ENCODE measurements at regions not wholly inside any gene's neighbourhood (a gene's known extent, or its start where the extent isn't known, plus 50 kb on each side); places are given as distances from the start of the nearest gene placed in this dataset.
"Not testable (repeated sequence)": the region's sequence is repeated elsewhere in the genome, so short reads cannot be mapped to it uniquely, and the experiment has no call there.

DNA sequence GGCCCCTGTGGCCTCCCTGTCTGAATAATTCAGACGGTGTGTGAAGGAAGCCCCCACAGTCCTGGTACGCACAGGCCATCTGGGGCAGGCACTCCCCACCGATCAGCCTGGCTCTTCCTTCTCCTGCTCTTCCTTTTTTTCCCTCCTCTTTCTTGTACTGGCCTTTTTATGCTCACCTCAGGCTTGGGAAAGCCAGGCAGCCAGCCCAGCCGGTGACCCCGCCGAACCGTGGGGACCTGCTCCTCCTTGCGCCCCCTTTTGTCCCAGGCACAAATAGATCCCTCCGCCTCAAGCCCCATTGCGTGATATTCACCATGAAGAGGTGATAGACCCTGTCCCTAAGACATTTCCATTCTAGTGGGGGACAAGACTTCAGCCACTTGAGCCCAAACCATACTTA is 80.2 kb upstream of the BRD7 start:
- no peak for DNase-seq

GRCh38 chr16:50448522-50448921 is 79.7 kb upstream of the BRD7 start:
- DNase-seq = no peak
- ATAC-seq = no peak

More for the DNA sequence above, 80.2 kb upstream of the BRD7 start:
- no peak for ATAC-seq

DNA sequence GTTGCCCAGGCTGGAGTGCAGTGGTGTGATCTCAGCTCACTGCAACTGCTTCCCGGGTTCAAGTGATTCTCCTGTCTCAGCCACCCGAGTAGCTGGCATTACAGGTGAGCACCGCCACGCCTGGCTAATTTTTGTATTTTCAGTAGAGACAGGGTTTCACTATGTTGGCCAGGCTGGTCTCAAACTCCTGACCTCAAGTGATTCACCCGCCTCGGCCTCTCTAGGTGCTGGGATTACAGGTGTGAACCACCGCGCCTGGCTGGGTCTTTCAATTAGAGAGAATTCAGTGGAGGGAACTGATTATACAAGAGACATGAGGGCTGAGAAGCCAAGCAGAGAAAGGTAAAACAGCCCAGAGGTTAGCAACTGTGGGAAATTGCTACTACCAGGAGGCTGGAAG is 78.6 kb upstream of the BRD7 start:
- ATAC-seq, DNase-seq: not testable (repeated sequence)

GRCh38 chr16:50446861-50447260 is 78.1 kb upstream of the BRD7 start:
- ATAC-seq = no peak
- DNase-seq = no peak

- ATAC-seq = no peak
- no peak for DNase-seq
These were observed 77.1 kb upstream of the BRD7 start for GRCh38 chr16:50445621-50446555.

- no peak for ATAC-seq
These were observed 75.7 kb upstream of the BRD7 start for GRCh38 chr16:50444526-50444925.

GRCh38 chr16:50442221-50442620 is 73.4 kb upstream of the BRD7 start:
- ATAC-seq (no peak), DNase-seq (no peak)

More at GRCh38 chr16:50444526-50444925, 75.7 kb upstream of the BRD7 start:
- DNase-seq = no peak

GRCh38 chr16:50441486-50442157 is 72.8 kb upstream of the BRD7 start:
- ATAC-seq = no peak
- DNase-seq = no peak

DNA sequence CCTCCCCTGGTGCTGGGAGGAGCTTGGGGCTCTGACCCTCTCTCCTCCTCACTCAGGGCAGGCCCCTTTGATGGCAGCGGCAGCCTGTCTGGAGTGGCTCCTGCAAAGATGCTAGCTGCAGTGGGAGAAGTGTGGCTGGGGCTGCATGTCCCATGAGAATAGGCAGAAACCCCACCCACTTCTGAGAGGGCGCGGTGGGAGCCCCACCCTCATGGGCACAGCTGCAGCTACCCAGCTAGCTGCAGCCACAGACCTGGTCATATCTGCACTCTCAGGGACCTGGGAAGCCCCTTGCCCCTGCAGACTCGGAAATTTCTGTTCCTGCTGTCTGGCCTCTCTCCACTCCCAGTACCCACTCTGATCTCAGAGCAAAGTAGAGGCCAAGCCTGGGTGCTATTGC is 72.2 kb upstream of the BRD7 start:
- DNase-seq (no peak), ATAC-seq (no peak)

GRCh38 chr16:50440531-50440930 is 71.7 kb upstream of the BRD7 start:
- DNase-seq = no peak
- no peak for ATAC-seq

DNA sequence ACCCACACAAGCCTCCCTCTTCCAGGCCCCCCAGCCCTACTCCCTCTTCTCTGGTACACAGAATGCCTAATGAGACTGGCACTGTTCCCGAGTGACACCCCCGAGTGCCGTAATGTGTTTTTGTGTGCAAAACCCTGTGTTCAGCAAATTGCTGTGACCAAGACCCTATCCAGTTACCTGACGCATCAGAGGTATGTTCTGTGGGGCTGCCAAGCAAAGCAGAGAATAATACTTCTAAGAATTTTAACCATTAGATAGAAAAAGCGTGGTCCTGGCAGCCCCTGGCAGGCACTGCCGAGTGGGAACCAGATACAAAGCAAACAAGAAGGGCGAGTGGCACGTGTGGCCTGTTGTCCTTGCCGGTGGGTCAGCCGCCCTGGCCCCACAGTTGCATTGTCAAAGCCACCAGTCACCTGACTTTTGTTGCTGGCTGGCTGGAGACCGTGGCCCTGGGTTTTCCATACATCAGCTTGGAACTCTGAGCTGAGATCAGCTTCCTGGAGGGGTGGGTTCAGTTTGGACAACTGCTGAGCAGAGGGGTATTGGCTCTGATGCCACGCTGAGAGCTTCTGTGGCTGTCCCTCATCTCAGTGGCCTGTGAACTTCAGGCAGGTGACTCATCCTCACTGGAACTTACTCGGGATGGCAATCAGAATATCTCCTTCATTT is 69.1 kb upstream of the BRD7 start:
- DNase-seq = no peak

DNA sequence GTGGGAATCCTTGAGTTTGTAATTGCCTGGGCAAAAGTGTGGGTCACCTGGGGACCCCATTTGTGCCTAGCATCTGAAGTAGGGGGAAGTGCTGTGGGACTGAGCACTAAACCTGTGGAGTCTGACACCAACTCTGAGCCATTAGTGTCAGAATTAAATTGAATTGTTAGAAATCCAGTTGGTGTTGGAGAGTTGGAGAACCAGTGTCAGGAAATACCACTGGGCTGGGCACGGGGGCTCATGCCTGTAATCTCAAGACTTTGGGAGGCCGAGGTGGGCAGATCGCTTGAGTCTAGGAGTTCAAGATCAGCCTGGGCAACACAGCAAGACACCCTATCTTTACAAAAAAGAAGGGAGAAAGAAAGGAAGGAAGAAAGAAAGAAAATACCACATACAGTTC is 67.5 kb upstream of the BRD7 start:
- ATAC-seq (no peak), DNase-seq (no peak)

More for the DNA sequence above, 69.1 kb upstream of the BRD7 start:
- no peak for ATAC-seq

GRCh38 chr16:50434872-50435478 is 66.2 kb upstream of the BRD7 start:
- no peak for ATAC-seq

GRCh38 chr16:50430076-50430475 is 61.3 kb upstream of the BRD7 start:
- DNase-seq (no peak), ATAC-seq (no peak)

More at GRCh38 chr16:50434872-50435478, 66.2 kb upstream of the BRD7 start:
- no peak for DNase-seq

DNA sequence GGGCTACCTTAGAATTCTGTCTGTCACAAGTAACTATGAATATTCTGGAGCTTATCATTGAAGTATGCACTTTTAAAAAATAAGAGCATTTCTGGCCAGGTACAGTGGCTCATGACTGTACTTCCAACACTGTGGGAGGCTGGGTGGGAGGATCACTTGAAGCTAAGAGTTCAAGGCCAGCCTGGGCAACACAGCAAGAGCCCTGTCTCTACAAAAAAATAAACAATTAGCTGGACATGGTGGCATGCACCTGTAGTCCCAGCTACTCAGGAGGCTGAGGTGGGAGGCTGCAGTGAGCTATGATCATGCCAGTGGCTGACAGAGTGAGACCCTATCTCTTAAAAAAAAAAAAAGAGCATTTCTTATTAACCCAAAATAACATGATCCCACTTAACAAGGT is 60.0 kb upstream of the BRD7 start:
- DNase-seq (no peak), ATAC-seq (no peak)

DNA sequence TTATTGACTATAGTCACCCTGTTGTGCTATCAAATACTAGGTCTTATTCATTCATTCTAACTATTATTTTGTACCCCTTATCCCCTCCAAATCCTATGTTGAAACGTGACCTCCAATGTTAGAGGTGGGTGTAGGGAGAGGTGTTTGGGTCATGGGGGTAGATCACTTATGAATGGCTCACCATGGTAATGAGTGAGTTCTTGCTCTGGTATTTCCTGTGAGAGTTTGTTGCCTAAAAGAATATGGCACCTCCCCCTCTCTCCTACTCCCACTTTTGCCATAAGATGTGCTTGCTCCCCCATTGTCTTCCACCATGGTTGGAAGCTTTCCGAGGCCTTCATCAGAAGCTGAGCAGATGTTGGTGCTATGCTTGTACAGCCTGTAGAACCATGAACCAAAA is 59.3 kb upstream of the BRD7 start:
- ATAC-seq (no peak), DNase-seq (no peak)

DNA sequence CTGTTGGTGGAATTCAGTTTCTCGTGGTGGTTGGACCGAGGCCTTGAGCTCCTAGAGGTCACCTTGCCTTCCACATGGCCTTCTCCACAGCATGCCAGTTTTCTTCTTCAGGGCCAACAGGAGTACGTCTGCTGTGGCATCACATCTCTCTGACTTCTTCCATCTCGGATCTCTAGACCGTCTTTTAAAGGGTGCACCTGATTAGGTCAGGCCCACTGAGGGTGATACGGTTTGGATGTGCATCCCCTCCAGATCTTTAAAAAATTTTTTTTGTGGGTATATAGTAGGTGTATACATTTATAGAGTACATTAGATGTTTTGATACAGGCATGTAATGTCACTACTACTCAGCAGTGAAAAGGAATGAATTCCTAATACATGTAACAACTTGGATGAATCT is 58.3 kb upstream of the BRD7 start:
- no peak for ATAC-seq
- no peak for DNase-seq

DNA sequence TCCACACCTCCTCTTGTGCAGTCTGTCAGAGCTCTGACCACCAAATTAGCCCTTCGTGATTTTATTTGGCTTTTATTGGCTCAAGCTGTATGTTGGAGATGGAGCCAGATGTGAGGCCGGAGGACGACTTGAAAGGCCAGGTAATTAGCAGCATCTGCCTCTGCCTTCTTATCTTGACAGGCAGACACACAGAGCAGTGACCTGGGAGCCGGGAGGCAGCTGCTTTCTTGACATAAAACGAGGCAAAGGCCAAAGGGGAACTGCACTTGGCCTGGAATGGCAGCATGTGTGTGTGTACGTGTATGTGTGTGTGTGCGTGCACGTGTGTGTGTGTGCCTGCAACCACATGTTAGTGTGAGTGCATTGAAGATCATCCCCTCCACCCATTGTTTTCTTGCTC is 56.9 kb upstream of the BRD7 start:
- DNase-seq (no peak), ATAC-seq (no peak)

GRCh38 chr16:50425044-50425443 is 56.3 kb upstream of the BRD7 start:
- ATAC-seq = no peak
- DNase-seq = no peak

- no peak for DNase-seq
- no peak for ATAC-seq
These were observed 54.1 kb upstream of the BRD7 start for GRCh38 chr16:50422926-50423325.

- no peak for DNase-seq
- no peak for ATAC-seq
These were observed 50.3 kb upstream of the BRD7 start for GRCh38 chr16:50419116-50419515.

Measured in stimulated activated naive CD8-positive, alpha-beta T cell treated with anti-CD3 and anti-CD28 coated beads, Interleukin-15, Interleukin-2, amounts not matched to agents 100 U/mL and 50 U/mL, for 24 hours (primary cell).